Fibroblast of skin of scalp (primary cell): ENCODE measurements at regions not wholly inside any gene's neighbourhood (a gene's known extent, or its start where the extent isn't known, plus 50 kb on each side); places are given as distances from the start of the nearest gene placed in this dataset.

Source experiments
- DNase-seq: peaks from one replicate; pipeline ENCODE4 v3.0.0-alpha.2; 2013

- peak; percentile 49 for DNase-seq
These were observed 147.3 kb upstream of the FST start for GRCh38 chr5:53333160-53333559.

GRCh38 chr5:53334431-53334941, 145.9 kb upstream of the FST start:
- DNase-seq: peak; percentile 48

GRCh38 chr5:53335115-53335514, 145.3 kb upstream of the FST start:
- DNase-seq: no peak

- no peak for DNase-seq
These were observed 142.6 kb upstream of the FST start for GRCh38 chr5:53337827-53338226.

- DNase-seq: no peak
These were observed 141.5 kb upstream of the FST start for GRCh38 chr5:53338971-53339370.

GRCh38 chr5:53339962-53340540, 140.4 kb upstream of the FST start:
- no peak for DNase-seq

GRCh38 chr5:53340956-53341750, 139.3 kb upstream of the FST start:
- no peak for DNase-seq

GRCh38 chr5:53342236-53342635, 138.2 kb upstream of the FST start:
- DNase-seq: no peak

- DNase-seq: peak; percentile 98
These were observed 137.2 kb upstream of the FST start for GRCh38 chr5:53343187-53343586.

GRCh38 chr5:53350368-53350767, 130.1 kb upstream of the FST start:
- DNase-seq: no peak

GRCh38 chr5:53350991-53351770, 129.2 kb upstream of the FST start:
- DNase-seq: peak; percentile 41

- DNase-seq: peak; percentile 52
These were observed 125.1 kb upstream of the FST start for GRCh38 chr5:53355316-53355715.

GRCh38 chr5:53355931-53356330, 124.5 kb upstream of the FST start:
- DNase-seq: no peak

- DNase-seq: no peak
These were observed 123.0 kb upstream of the FST start for GRCh38 chr5:53357439-53357838.

GRCh38 chr5:53358794-53359193, 121.6 kb upstream of the FST start:
- no peak for DNase-seq

- DNase-seq: peak; percentile 71
These were observed 120.4 kb upstream of the FST start for GRCh38 chr5:53359916-53360517.

- DNase-seq: peak; percentile 92
These were observed 119.6 kb upstream of the FST start for GRCh38 chr5:53360811-53361210.

GRCh38 chr5:53361708-53362107, 118.7 kb upstream of the FST start:
- no peak for DNase-seq

- DNase-seq: peak; percentile 99
These were observed 117.9 kb upstream of the FST start for GRCh38 chr5:53362521-53362941.

GRCh38 chr5:53364061-53364460, 116.4 kb upstream of the FST start:
- no peak for DNase-seq

- no peak for DNase-seq
These were observed 114.2 kb upstream of the FST start for GRCh38 chr5:53366245-53366644.

- DNase-seq: no peak
These were observed 112.7 kb upstream of the FST start for GRCh38 chr5:53367727-53368126.

- no peak for DNase-seq
These were observed 111.9 kb upstream of the FST start for GRCh38 chr5:53368516-53368915.
